ENCODE measurements at regions not wholly inside any gene's neighbourhood (a gene's known extent, or its start where the extent isn't known, plus 50 kb on each side); places are given as distances from the start of the nearest gene placed in this dataset.

DNA sequence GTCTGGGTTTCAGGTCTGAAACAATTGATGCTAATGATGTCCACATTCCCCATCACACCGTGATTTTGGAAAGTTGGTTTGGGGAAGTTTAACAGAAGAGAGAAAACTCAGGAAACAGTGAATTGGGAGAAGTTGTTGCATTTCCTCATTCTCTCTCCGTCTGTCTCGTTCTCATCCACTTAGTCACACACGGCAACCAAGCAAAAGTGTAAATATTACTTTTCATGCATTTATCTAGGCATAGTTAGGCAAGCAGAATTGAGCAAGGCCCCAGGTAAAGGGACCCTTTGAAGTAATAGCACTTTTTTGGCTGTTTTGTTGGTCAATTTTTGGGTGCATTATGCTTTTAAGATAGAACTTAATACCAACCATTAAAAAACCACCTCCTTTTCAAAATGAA, 137.0 kb upstream of the SULF2 start:
- Histone ChIP-seq H3K79me2 (ENCODE audit: control insufficient read depth, insufficient read depth, low read length) (no peaks in the 10 kb centered on the region), H3K4me1 (ENCODE audit: control insufficient read depth, insufficient read depth, low read length) (no peaks in the 10 kb centered on the region), H3K27me3 (replicated peaks in 1 of 2; ENCODE audit: control insufficient read depth in 2 of 2, insufficient read depth in 2 of 2, low read length in 1 of 2) (no peaks in the 10 kb centered on the region), H3K4me2 (ENCODE audit: control insufficient read depth, insufficient read depth) (no peak overlapping the region), H3K36me3 (ENCODE audit: control insufficient read depth in 2 of 2, insufficient read depth in 2 of 2, low read length in 1 of 2) (no peaks in the 10 kb centered on the region), H3K9ac (ENCODE audit: control insufficient read depth, insufficient read depth, low read length) (no peak overlapping the region), H3K4me3 (no peak overlapping the region), H3K27ac (ENCODE audit: control insufficient read depth, insufficient read depth) (no peak overlapping the region), H2AFZ (ENCODE audit: control insufficient read depth, low read depth, low read length) (no peak overlapping the region), H4K20me1 (ENCODE audit: control insufficient read depth, insufficient read depth) (no peaks in the 10 kb centered on the region), H3K9me3 (replicated peaks; ENCODE audit: control insufficient read depth, insufficient read depth, low read length) (peaks cover 11% of the 10 kb centered on the region; the same call in 2 of the 3 replicates)
- 17% methylated on average over 4 of the region's 4 CpGs for WGBS (ENCODE audit: insufficient coverage, insufficient replicate concordance, low lambda C conversion rate, missing lambda C conversion rate)
- TF ChIP-seq, protein P1, sequence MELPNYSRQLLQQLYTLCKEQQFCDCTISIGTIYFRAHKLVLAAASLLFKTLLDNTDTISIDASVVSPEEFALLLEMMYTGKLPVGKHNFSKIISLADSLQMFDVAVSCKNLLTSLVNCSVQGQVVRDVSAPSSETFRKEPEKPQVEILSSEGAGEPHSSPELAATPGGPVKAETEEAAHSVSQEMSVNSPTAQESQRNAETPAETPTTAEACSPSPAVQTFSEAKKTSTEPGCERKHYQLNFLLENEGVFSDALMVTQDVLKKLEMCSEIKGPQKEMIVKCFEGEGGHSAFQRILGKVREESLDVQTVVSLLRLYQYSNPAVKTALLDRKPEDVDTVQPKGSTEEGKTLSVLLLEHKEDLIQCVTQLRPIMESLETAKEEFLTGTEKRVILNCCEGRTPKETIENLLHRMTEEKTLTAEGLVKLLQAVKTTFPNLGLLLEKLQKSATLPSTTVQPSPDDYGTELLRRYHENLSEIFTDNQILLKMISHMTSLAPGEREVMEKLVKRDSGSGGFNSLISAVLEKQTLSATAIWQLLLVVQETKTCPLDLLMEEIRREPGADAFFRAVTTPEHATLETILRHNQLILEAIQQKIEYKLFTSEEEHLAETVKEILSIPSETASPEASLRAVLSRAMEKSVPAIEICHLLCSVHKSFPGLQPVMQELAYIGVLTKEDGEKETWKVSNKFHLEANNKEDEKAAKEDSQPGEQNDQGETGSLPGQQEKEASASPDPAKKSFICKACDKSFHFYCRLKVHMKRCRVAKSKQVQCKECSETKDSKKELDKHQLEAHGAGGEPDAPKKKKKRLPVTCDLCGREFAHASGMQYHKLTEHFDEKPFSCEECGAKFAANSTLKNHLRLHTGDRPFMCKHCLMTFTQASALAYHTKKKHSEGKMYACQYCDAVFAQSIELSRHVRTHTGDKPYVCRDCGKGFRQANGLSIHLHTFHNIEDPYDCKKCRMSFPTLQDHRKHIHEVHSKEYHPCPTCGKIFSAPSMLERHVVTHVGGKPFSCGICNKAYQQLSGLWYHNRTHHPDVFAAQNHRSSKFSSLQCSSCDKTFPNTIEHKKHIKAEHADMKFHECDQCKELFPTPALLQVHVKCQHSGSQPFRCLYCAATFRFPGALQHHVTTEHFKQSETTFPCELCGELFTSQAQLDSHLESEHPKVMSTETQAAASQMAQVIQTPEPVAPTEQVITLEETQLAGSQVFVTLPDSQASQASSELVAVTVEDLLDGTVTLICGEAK (IDR thresholded peaks at IDR 0.05; ENCODE audit: borderline replicate concordance): no peak
- TF ChIP-seq PAX8 (IDR thresholded peaks at IDR 0.05) (no peak), ZNF622 (IDR thresholded peaks at IDR 0.05) (no peak), SP1 (IDR thresholded peaks at IDR 0.05; ENCODE audit: low read depth, low read length) (no peak), TBL1XR1 (IDR thresholded peaks at IDR 0.05; ENCODE audit: low read depth, low read length) (no peak), CHD4 (IDR thresholded peaks at IDR 0.05) (no peak), FOXM1 (IDR thresholded peaks at IDR 0.05; ENCODE audit: low read depth, low read length) (no peak), STAT3 (IDR thresholded peaks at IDR 0.05; ENCODE audit: low read depth, low read length) (no peak), ZBTB4 (CRISPR knock-in tag; IDR thresholded peaks at IDR 0.05) (no peak), CEBPB (IDR thresholded peaks at IDR 0.05; ENCODE audit: borderline replicate concordance in 1 of 2, low read depth in 2 of 2, low read length in 2 of 2) (no peak), CREM (IDR thresholded peaks at IDR 0.05; ENCODE audit: low read depth) (no peak), POU2F2 (IDR thresholded peaks at IDR 0.05; ENCODE audit: borderline replicate concordance, low read depth, low read length) (no peak)
- TF ChIP-seq, protein P2, sequence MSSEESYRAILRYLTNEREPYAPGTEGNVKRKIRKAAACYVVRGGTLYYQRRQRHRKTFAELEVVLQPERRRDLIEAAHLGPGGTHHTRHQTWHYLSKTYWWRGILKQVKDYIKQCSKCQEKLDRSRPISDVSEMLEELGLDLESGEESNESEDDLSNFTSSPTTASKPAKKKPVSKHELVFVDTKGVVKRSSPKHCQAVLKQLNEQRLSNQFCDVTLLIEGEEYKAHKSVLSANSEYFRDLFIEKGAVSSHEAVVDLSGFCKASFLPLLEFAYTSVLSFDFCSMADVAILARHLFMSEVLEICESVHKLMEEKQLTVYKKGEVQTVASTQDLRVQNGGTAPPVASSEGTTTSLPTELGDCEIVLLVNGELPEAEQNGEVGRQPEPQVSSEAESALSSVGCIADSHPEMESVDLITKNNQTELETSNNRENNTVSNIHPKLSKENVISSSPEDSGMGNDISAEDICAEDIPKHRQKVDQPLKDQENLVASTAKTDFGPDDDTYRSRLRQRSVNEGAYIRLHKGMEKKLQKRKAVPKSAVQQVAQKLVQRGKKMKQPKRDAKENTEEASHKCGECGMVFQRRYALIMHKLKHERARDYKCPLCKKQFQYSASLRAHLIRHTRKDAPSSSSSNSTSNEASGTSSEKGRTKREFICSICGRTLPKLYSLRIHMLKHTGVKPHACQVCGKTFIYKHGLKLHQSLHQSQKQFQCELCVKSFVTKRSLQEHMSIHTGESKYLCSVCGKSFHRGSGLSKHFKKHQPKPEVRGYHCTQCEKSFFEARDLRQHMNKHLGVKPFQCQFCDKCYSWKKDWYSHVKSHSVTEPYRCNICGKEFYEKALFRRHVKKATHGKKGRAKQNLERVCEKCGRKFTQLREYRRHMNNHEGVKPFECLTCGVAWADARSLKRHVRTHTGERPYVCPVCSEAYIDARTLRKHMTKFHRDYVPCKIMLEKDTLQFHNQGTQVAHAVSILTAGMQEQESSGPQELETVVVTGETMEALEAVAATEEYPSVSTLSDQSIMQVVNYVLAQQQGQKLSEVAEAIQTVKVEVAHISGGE (CRISPR knock-in tag; IDR thresholded peaks at IDR 0.05): no peak
- TF ChIP-seq, protein P3, sequence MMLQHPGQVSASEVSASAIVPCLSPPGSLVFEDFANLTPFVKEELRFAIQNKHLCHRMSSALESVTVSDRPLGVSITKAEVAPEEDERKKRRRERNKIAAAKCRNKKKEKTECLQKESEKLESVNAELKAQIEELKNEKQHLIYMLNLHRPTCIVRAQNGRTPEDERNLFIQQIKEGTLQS (IDR thresholded peaks at IDR 0.05; ENCODE audit: borderline replicate concordance, extremely low read depth, low read depth, low read length): no peak
- ChIA-PET SMC1A (ENCODE audit: uncharacterized antibody, unreplicated experiment) (no interaction called here), RAD21 (ENCODE audit: unreplicated experiment) (no interaction called here), POLR2A (no interaction called here), CTCF (no interaction called here)
- BruUV-seq (replicated peaks): no TSS peak
- ATAC-seq (no peak), FAIRE-seq (no peak), DNase-seq (ENCODE audit: low read depth, low spot score) (no peak)
- in situ Hi-C loops (cut with MboI): no loop called here
- intact Hi-C loops (cut with micrococcal nuclease; ENCODE audit: unreplicated experiment): no loop called here
